Left hindlimb (tissue), 1 donor: ENCODE measurements at regions not wholly inside any gene's neighbourhood (a gene's known extent, or its start where the extent isn't known, plus 50 kb on each side); places are given as distances from the start of the nearest gene placed in this dataset.

Experiments used
- DNase-seq: peaks from one replicate; pipeline ENCODE4 v3.0.0-alpha.2; 2018

GRCh38 chr12:66859751-66860440 is 181.0 kb upstream of the GRIP1 start:
- DNase-seq: no peak

- DNase-seq: peak; percentile 64
Observed at GRCh38 chr12:66860752-66861750, 182.2 kb upstream of the GRIP1 start.

- no peak for DNase-seq
Observed at GRCh38 chr12:66862356-66862985, 183.6 kb upstream of the GRIP1 start.

DNA sequence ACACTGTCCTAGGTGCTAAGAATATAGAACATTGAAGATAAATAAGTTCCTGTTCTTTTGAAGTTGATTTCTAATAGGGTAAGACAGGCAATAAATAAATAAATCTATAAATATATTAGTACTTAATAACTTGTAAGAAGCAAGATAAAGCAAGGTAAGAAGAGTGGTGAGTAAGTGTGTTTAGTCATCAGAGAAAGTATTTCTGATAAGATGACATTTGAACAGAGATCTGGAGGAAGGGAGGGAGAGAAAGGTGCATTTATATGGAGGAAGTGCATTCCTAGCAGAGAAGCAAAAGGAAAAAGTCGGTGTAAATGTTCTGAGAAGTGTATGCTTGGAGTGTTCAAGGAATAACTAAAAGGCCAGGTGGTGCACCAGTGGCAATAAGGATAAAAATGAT is 184.4 kb upstream of the GRIP1 start:
- no peak for DNase-seq

DNA sequence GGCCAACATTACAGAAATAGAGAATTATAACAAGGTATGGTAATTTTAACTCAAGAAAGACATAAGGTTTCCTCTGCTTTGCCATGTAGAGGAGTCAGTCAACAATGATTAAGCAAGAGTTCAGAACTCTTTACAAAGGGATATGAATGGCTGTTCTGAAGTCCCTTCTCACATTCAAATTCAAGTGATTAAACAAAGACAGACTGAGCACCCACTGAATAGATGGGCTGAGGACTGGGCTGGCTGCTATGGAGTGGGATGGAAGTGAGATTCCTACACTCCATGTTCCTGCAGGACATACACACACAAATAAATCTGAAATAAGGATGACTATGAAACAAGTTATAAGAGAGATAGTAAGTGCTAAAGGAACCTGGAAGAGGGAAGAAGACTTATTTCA is 199.0 kb upstream of the GRIP1 start:
- DNase-seq: no peak

- no peak for DNase-seq
Observed at GRCh38 chr12:66879409-66879808, 200.5 kb upstream of the GRIP1 start.

GRCh38 chr12:66881386-66881785 is 202.5 kb upstream of the GRIP1 start:
- no peak for DNase-seq

DNA sequence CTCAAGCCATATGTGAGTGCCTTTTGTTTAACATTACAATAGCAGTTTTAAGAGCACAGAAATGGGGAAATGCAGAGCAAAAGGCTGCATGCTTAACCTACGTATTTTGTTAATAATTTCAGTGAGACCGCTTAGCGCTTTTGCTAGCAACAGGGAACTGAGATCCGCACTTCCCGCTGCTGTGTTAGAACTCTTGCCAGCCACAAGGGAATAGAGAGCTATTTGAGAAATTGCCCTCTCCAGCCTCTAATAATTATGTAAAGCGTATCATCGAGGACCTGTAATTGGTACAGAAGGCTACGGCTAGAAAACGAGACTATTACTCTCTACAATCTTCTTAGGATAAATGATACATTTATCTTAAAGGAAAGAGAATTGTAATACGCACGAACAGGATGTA is 205.2 kb upstream of the GRIP1 start:
- DNase-seq: no peak

- no peak for DNase-seq
Observed at GRCh38 chr12:66885115-66885875, 206.4 kb upstream of the GRIP1 start.

GRCh38 chr12:66896797-66897196 is 217.9 kb upstream of the GRIP1 start:
- no peak for DNase-seq

DNA sequence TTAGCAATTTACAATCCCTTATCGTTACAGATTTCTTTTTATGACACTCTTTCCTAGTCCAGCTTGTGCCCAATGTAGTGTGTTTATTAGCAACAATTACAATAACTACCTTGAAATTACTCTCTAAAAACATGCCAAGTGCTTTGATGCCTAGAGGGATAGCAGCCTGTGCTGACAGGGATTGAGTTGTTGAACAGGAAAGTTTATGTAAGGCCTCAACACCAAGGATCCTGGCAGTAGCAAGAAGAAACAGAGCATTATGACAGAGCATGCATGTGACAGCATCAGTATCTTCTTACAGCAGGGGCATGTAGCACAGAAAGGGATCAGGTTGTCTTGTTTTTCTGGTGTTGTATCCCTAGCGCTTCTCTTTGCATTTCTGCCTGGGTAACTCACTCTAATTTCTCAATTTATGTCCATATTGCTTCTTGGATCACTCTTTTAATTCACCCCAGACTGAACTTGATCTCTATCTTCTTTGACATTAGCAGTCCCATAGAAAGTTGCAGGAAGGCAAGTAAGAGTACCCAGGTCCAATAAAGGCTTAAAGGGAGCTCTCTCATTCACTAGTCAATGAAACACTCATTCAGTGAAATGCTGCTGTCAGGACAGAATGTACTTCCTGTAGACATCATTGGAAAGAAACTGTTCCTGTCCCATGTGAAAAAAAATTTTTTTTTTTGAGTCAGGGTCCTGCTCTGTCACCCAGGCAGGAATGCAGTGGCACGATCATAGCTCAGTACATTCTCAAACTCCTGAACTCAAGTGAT is 220.0 kb upstream of the GRIP1 start:
- no peak for DNase-seq

- DNase-seq: no peak
Observed at GRCh38 chr12:66899588-66899987, 220.7 kb upstream of the GRIP1 start.

DNA sequence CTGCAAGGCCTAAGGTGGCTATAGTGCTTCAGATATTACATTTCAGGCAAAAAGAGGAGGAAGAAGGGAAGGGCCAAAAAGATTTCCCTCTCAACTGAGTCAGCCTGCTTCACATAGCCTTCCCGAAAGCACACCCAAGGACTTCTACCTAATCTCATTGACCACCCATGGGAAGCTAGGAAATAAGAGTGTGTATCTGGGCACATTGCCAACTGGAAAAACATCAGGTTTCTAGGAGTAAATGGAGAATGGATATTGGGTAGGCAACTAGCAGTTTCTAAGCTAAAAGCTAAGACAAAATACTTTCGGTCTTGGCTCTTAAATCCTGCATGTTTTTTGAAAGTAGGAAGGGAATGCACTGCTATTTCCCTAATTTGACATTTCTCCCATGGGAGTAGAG is 221.7 kb upstream of the GRIP1 start:
- no peak for DNase-seq

- DNase-seq: no peak
Observed at GRCh38 chr12:66901138-66901932, 222.5 kb upstream of the GRIP1 start.

GRCh38 chr12:66902020-66902419 is 223.1 kb upstream of the GRIP1 start:
- DNase-seq: no peak

- no peak for DNase-seq
Observed at GRCh38 chr12:66903782-66904396, 225.0 kb upstream of the GRIP1 start.

DNA sequence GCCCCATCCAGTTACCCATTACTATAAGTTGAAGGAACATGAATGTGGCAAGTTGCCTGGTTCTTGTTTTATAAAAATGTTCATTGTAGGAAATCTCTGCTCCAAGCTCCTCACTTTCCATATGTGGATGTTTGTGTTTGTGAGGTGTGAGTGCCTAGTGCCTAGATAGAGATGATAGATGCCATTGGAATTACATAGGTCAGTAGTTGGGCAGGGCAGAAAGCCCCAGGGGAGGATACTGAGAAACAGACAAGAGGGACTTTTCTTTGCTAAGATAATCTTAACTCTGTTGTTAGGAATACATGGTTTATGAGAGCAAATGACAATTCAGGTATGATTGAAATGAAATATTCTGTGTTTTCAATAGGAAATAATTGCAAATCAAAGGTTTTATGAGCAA is 226.3 kb upstream of the GRIP1 start:
- DNase-seq: no peak

GRCh38 chr12:66910366-66910974 is 231.6 kb upstream of the GRIP1 start:
- no peak for DNase-seq

GRCh38 chr12:66915306-66915904 is 236.5 kb upstream of the GRIP1 start:
- no peak for DNase-seq

DNA sequence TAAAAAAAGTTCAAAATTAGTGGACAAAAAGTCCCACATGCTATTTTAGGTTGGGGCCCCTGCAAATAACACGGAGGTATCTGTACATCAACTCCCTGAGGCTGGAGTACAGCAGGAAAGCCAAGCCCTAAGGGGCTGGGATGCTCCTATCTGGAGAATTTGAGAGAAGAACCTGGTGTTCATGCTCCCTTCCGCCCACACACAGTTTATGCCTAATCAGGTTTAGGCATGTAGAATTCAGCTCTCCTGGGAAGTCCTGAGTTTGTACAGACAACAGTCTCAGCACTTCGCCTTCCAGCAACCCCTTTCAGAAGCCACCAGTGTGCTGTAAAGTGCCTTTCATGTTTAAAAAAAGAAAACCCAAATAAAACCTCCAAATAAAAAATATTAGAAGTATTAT is 237.3 kb upstream of the GRIP1 start:
- no peak for DNase-seq
